Esophagus muscularis mucosa (tissue), 3 donors: ENCODE measurements at regions not wholly inside any gene's neighbourhood (a gene's known extent, or its start where the extent isn't known, plus 50 kb on each side); places are given as distances from the start of the nearest gene placed in this dataset.

Source experiments
- CTCF ChIP-seq, 3 experiments: fragments of 200-600 bp in 2 of 3; fragments of 450-650 bp in 1 of 3; sonication (generic) in 2 of 3; IDR thresholded peaks; one replicate each; pipeline ENCODE4 v1.5.1; 2017 to 2019; ENCODE audit warnings: antibody characterized with exemption in 3 of 3, mild to moderate bottlenecking in 2 of 3, moderate library complexity in 1 of 3
- POLR2A ChIP-seq: fragments of 450-650 bp; IDR thresholded peaks from one replicate; pipeline ENCODE4 v1.6.1; 2017; ENCODE audit warnings: antibody characterized with exemption, moderate library complexity, mild to moderate bottlenecking, low read depth
- POLR2AphosphoS5 ChIP-seq, 2 donors: sonication (generic); formaldehyde crosslinking; IDR thresholded peaks; one replicate each; pipeline ENCODE4 v1.6.1; 2017; ENCODE audit warnings: antibody characterized with exemption in 2 of 2

GRCh38 chr12:31781894-31782540 is 53.2 kb upstream of the AMN1 start:
- no peak for TF ChIP-seq POLR2A
- TF ChIP-seq CTCF (IDR thresholded peaks at IDR 0.05): no peak
- no peak for TF ChIP-seq POLR2AphosphoS5 (IDR thresholded peaks at IDR 0.05)
